Adrenal gland (tissue), 5 donors: ENCODE measurements at regions not wholly inside any gene's neighbourhood (a gene's known extent, or its start where the extent isn't known, plus 50 kb on each side); places are given as distances from the start of the nearest gene placed in this dataset.

Experiments used
- POLR2A ChIP-seq, 2 donors: fragments of 450-650 bp; IDR thresholded peaks; one replicate each; pipeline ENCODE4 v1.6.1; 2017; ENCODE audit warnings: antibody characterized with exemption in 2 of 2, mild to moderate bottlenecking in 2 of 2, moderate library complexity in 1 of 2
- TF ChIP-seq, protein P1 (sequence below), 6 experiments: fragments of 450-650 bp in 4 of 6; fragments of 200-600 bp in 2 of 6; sonication (generic) in 1 of 6; IDR thresholded peaks; 1 replicate in 5 of 6; 2 replicates in 1 of 6; pipeline versions ENCODE4 v1.5.1 to v1.8.0; 2016 to 2021; ENCODE audit warnings: antibody characterized with exemption in 6 of 6, mild to moderate bottlenecking in 2 of 6, moderate library complexity in 1 of 6
- donor health status: DM: no; HTN: no; CAD: no.

- TF ChIP-seq, protein P1, sequence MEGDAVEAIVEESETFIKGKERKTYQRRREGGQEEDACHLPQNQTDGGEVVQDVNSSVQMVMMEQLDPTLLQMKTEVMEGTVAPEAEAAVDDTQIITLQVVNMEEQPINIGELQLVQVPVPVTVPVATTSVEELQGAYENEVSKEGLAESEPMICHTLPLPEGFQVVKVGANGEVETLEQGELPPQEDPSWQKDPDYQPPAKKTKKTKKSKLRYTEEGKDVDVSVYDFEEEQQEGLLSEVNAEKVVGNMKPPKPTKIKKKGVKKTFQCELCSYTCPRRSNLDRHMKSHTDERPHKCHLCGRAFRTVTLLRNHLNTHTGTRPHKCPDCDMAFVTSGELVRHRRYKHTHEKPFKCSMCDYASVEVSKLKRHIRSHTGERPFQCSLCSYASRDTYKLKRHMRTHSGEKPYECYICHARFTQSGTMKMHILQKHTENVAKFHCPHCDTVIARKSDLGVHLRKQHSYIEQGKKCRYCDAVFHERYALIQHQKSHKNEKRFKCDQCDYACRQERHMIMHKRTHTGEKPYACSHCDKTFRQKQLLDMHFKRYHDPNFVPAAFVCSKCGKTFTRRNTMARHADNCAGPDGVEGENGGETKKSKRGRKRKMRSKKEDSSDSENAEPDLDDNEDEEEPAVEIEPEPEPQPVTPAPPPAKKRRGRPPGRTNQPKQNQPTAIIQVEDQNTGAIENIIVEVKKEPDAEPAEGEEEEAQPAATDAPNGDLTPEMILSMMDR (IDR thresholded peaks at IDR 0.05) = no peak
- TF ChIP-seq POLR2A (IDR thresholded peaks at IDR 0.05) = no peak
Observed at GRCh38 chr5:56360816-56361215, 127.7 kb upstream of the ANKRD55 start.
